ENCODE measurements at regions not wholly inside any gene's neighbourhood (a gene's known extent, or its start where the extent isn't known, plus 50 kb on each side); places are given as distances from the start of the nearest gene placed in this dataset.
"Not testable (repeated sequence)": the region's sequence is repeated elsewhere in the genome, so short reads cannot be mapped to it uniquely, and the experiment has no call there.

- DNase-seq (ENCODE audit: low spot score): no peak
- intact Hi-C loops (cut with DNase I): no loop called here
These were observed 653.0 kb downstream of the RPL10L start for GRCh38 chr14:45998554-45998953.

GRCh38 chr14:45990252-45990651, 661.3 kb downstream of the RPL10L start:
- intact Hi-C loops (cut with DNase I): no loop called here
- DNase-seq (ENCODE audit: low spot score): no peak

- DNase-seq (ENCODE audit: low spot score): no peak
- intact Hi-C loops (cut with DNase I): no loop called here
These were observed 675.6 kb downstream of the RPL10L start for GRCh38 chr14:45976001-45976400.

- DNase-seq (ENCODE audit: low spot score): no peak
- intact Hi-C loops (cut with DNase I): no loop called here
These were observed 679.2 kb downstream of the RPL10L start for GRCh38 chr14:45972416-45972815.

- no peak for DNase-seq (ENCODE audit: low spot score)
- intact Hi-C loops (cut with DNase I): no loop called here
These were observed 681.0 kb downstream of the RPL10L start for GRCh38 chr14:45970621-45971020.

GRCh38 chr14:45968037-45968436, 683.5 kb downstream of the RPL10L start:
- intact Hi-C loops (cut with DNase I): no loop called here
- no peak for DNase-seq (ENCODE audit: low spot score)

- DNase-seq (ENCODE audit: low spot score): no peak
- intact Hi-C loops (cut with DNase I): no loop called here
These were observed 696.5 kb upstream of the MIS18BP1 start for GRCh38 chr14:45949479-45949878.

GRCh38 chr14:45947830-45948229, 694.8 kb upstream of the MIS18BP1 start:
- DNase-seq (ENCODE audit: low spot score): no peak
- intact Hi-C loops (cut with DNase I): no loop called here

GRCh38 chr14:45946251-45946650, 693.2 kb upstream of the MIS18BP1 start:
- intact Hi-C loops (cut with DNase I): no loop called here
- DNase-seq (ENCODE audit: low spot score): no peak

GRCh38 chr14:45940318-45940717, 687.3 kb upstream of the MIS18BP1 start:
- intact Hi-C loops (cut with DNase I): no loop called here
- DNase-seq (ENCODE audit: low spot score): no peak

GRCh38 chr14:45939572-45939971, 686.6 kb upstream of the MIS18BP1 start:
- intact Hi-C loops (cut with DNase I): no loop called here

GRCh38 chr14:45919995-45920394, 667.0 kb upstream of the MIS18BP1 start:
- intact Hi-C loops (cut with DNase I); DNase-seq (ENCODE audit: low spot score): not testable (repeated sequence)

More at GRCh38 chr14:45939572-45939971, 686.6 kb upstream of the MIS18BP1 start:
- no peak for DNase-seq (ENCODE audit: low spot score)

- intact Hi-C loops (cut with DNase I): no loop called here
- no peak for DNase-seq (ENCODE audit: low spot score)
These were observed 663.4 kb upstream of the MIS18BP1 start for GRCh38 chr14:45916340-45916953.

GRCh38 chr14:45907782-45908181, 654.8 kb upstream of the MIS18BP1 start:
- intact Hi-C loops (cut with DNase I): no loop called here
- DNase-seq (ENCODE audit: low spot score): no peak

- DNase-seq (ENCODE audit: low spot score): no peak
- intact Hi-C loops (cut with DNase I): no loop called here
These were observed 653.3 kb upstream of the MIS18BP1 start for GRCh38 chr14:45906257-45906656.

- no peak for DNase-seq (ENCODE audit: low spot score)
- intact Hi-C loops (cut with DNase I): no loop called here
These were observed 652.7 kb upstream of the MIS18BP1 start for GRCh38 chr14:45905672-45906071.

- no peak for DNase-seq (ENCODE audit: low spot score)
- intact Hi-C loops (cut with DNase I): no loop called here
These were observed 651.3 kb upstream of the MIS18BP1 start for GRCh38 chr14:45904314-45904713.

- no peak for DNase-seq (ENCODE audit: low spot score)
- intact Hi-C loops (cut with DNase I): no loop called here
These were observed 649.2 kb upstream of the MIS18BP1 start for GRCh38 chr14:45902241-45902640.

GRCh38 chr14:45897439-45897838, 644.4 kb upstream of the MIS18BP1 start:
- intact Hi-C loops (cut with DNase I): no loop called here
- no peak for DNase-seq (ENCODE audit: low spot score)

GRCh38 chr14:45893127-45893526, 640.1 kb upstream of the MIS18BP1 start:
- DNase-seq (ENCODE audit: low spot score): no peak
- intact Hi-C loops (cut with DNase I): no loop called here

- intact Hi-C loops (cut with DNase I): no loop called here
- no peak for DNase-seq (ENCODE audit: low spot score)
These were observed 638.5 kb upstream of the MIS18BP1 start for GRCh38 chr14:45891417-45892080.
